HG03439 (cell line): ENCODE measurements at regions not wholly inside any gene's neighbourhood (a gene's known extent, or its start where the extent isn't known, plus 50 kb on each side); places are given as distances from the start of the nearest gene placed in this dataset.
"Not testable (repeated sequence)": the region's sequence is repeated elsewhere in the genome, so short reads cannot be mapped to it uniquely, and the experiment has no call there.

Experiments
- ATAC-seq: cut with Tn5 transposase; IDR thresholded peaks from one replicate; pipeline ENCODE4 v1.9.1; 2021; ENCODE audit warnings: mild to moderate bottlenecking, moderate library complexity; ENCODE audit not compliant: unreplicated experiment

DNA sequence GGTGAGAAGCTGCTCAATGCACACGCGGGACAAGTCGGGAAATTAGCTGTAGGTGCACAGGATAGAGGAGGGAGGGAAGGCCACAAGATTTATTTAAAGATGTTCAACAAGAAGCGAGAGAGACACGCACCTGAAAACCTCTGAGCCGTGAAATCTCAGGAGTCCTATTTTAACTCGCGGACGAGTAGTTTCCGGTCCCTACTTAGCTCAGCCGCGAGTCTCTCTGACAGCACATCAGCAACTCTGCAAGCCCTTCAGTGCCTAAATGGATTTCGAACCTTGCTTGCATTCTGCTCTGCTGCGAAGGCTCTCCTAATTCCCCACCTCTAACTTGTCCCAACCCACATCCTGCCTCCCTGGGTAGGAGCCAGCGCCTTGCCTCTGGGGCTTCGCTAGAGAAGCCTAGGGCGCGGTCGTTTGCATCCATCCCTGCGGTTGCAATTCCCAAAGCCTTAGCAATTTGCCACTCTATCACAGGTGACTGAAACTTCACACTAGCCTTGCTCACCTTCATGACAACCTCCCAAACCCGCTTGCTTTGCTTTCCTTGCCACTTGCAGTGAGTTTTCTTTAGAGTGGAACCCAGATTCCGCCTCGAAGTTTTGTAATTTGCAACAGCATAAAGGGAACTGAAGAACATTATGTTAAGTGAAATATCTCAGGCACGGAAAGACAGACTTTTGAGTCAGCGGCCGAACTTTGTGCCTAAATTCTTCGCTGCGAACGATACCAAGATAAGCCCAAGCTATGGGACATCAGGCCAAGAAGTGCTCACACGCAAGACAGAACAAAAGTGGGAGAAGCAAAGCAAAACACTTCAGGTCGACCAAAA is 202.8 kb downstream of the KDM5D start:
- ATAC-seq = peak; percentile 97

DNA sequence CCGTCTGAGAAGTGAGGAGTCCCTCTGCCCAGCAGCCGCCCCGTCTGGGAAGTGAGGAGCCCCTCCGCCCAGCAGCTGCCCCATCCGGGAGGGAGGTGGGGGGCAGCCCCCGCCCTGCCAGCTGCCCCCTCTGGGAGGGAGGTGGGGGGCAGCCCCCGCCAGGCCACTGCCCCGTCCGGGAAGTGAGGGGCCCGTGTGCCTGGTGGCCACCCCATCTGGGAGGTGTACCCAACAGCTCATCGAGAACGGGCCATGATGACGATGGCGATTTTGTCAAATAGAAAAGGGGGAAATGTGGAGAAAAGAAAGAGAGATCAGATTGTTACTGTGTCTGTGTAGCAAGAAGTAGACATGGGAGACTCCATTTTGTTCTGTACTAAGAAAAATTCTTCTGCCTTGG is 208.8 kb downstream of the KDM5D start:
- not testable (repeated sequence) for ATAC-seq

GRCh38 chrY:19521976-19522375 is 222.6 kb downstream of the KDM5D start:
- ATAC-seq = no peak

DNA sequence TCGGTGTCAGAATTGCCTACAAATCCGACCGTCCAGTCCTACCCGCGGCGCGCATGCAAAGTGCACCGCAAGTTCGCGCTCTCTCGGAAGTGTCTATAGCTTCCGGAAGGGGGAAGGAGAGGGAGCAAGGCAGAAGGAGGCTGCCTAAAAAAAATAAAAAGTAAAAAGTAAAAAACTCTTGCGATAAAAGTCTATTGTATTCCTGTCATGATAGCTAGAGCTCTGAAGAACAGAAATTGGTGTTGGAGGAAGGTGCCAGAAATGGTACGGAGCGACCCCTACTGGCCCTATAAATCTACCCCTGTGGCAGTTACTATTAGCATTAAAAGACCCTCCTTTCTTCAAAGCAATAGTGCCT is 241.5 kb downstream of the KDM5D start:
- ATAC-seq = no peak

GRCh38 chrY:19502169-19503091 is 242.1 kb downstream of the KDM5D start:
- ATAC-seq = no peak

- no peak for ATAC-seq
Measured at GRCh38 chrY:19498556-19498955, 246.0 kb downstream of the KDM5D start.

DNA sequence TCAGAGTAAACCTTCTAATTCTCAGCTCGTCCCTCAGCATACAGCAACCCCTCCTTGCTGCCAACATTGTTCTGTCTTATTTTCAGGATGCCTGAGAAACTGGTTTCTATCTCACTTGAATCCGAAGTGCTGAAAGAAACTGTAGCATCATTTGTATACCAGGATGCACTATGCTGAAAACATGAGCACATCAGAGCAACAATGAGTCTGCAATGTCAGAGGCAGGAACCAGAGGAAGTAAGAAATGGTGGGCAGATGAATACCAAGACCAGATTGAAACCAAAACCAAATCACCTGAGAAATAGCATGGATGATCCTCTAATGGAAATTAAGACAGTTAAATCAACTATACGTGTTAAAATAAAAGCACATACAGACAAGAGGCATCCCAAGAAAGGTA is 257.0 kb downstream of the KDM5D start:
- ATAC-seq = no peak

GRCh38 chrY:19484997-19485396 is 259.5 kb downstream of the KDM5D start:
- no peak for ATAC-seq

DNA sequence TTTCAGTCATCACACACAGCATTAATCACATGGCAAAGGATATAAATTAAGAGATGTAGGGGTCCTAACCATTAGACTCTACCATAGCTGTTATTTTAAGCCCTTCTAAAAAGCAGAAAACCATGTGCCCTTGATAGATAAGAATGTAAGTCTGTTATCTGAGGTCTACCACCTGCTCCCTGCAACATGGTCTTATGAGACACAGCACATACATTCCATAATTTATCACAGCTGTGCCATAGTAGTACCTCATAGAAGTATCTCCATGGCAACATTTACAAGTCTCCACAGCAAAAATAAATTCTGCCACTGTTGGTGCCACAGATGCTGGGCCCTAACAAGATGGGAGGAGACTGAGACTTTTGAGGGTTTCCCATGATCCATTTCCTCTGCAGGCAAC is 265.4 kb downstream of the KDM5D start:
- no peak for ATAC-seq

GRCh38 chrY:19477959-19478358 is 266.6 kb downstream of the KDM5D start:
- ATAC-seq = no peak

- no peak for ATAC-seq
Measured at GRCh38 chrY:19465809-19466208, 278.7 kb downstream of the KDM5D start.

GRCh38 chrY:19456855-19457448 is 287.6 kb downstream of the KDM5D start:
- no peak for ATAC-seq

DNA sequence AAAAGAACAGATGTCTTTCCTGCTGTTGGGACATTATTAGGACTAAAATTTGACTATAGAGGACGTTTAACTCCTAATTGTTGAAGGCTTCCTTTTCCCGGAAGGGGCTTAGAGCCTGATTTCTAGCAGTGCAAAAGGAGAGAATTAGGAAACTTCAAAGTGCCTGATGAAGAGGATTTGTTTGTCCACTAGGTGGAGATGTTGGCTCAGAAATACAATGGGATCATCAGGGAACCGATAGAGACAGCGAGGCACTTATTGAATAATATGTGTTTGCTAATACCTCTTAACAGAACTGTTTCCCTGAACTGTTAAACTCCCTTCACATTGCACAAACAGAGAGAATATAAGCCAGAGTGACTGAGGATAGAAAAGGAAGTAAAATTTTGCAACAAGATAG is 311.5 kb downstream of the KDM5D start:
- ATAC-seq = no peak

DNA sequence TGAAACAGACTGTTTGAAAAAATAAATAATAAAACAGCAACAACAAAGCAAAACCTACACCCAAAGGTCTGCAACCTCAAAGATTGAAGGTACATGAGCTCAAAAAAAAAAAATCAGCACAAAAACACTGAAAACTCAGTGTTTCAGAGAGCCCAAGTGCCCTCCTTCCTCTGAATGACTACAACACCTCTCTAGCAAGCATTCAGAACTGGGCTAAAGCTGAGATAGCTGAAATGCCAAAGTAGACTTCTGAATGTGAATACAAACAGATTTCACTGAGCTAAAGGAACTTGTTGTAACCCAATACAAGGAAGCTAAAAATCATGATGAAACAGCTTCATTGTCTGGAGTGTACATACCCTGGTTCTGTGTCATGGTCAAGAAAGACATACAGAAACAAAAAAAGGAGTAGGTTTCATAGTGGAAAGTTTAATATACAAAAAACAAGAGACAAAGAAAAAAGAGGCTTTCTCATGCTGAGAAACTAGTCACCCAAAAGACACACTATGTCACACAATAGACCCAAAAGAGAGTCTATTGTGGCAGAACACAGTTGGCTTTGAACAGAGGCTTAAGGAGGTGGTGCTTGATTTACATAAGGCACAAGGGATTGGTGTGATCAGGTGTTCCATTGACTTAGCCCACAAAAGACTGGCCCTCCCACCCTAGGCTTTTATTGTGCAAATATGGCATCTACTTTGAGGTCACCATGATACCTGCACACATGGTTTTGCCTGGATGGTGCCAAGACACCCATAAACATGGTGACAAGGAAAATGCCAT is 316.6 kb downstream of the KDM5D start:
- ATAC-seq = no peak

- not testable (repeated sequence) for ATAC-seq
Measured at GRCh38 chrY:19427191-19427590, 317.3 kb downstream of the KDM5D start.

GRCh38 chrY:19410980-19411766 is 333.4 kb downstream of the KDM5D start:
- no peak for ATAC-seq

GRCh38 chrY:19406246-19406645 is 338.3 kb downstream of the KDM5D start:
- no peak for ATAC-seq

DNA sequence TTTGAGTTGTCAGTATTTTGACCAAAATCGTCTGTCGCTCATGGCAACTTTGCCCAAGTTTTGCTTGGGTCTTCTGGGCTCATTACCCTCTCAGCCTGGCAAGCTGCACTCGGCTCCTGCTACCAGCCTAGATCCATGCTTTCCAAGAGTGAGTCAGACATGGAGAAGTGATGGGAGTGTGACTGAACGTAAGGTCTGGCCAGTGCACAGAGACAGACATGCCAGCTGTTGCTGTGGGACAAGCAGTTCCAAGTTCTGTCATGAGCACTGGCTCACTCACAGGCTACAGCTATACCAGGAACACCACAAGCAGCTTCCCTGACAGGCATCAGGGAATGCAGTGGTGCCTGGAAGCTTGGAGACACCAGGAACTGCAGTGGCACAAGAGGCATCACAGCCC is 338.9 kb downstream of the KDM5D start:
- ATAC-seq = no peak

- no peak for ATAC-seq
Measured at GRCh38 chrY:19392876-19393275, 351.6 kb downstream of the KDM5D start.

DNA sequence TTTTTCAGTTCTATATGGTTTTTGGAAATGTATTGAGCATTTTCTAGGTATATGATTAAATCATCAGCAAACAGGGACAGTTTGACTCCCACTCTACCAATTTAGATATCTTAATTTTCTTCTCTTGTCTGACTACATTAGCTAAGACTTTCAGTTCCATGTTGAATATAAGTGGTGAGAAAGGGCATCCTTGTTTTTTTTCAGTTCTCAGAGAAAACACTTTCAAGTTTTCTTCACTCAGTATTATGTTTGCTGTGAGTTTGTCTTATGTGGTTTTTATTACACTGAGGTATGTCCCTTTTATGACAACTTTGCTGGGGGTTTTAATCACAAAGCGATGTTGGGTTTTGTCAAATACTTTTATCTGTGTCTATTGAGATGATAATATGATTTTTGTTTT is 352.6 kb downstream of the KDM5D start:
- ATAC-seq = no peak
